OCI-LY3 (cell line): ENCODE measurements at regions not wholly inside any gene's neighbourhood (a gene's known extent, or its start where the extent isn't known, plus 50 kb on each side); places are given as distances from the start of the nearest gene placed in this dataset.

ENCODE experiments used
- H2AFZ ChIP-seq: fragments of 200-600, 300-600 bp; shearing (Covaris generic); 2 replicates; pipeline ENCODE4 v1.6.0; 2014; ENCODE audit warnings: antibody characterized with exemption, low read depth, low read length
- H3K27ac ChIP-seq: fragments of 200-600, 300-600 bp; sonication (generic); 2 replicates; pipeline ENCODE4 v1.5.1; 2014; ENCODE audit warnings: mild to moderate bottlenecking, low read length, moderate library complexity, mixed read lengths
- H3K27me3 ChIP-seq: fragments of 200-600, 300-600 bp; sonication (generic); 2 replicates; pipeline ENCODE4 v1.6.1; 2014; ENCODE audit warnings: low read depth, low read length, mixed read lengths
- H3K36me3 ChIP-seq: fragments of 200-600, 300-600 bp; sonication (generic); replicated peaks from 2 replicates; pipeline ENCODE3; 2014; ENCODE audit warnings: low read depth, low read length, mixed read lengths
- H3K4me1 ChIP-seq: fragments of 300-600, 200-600 bp; sonication (generic); 2 replicates; pipeline ENCODE4 v1.6.1; 2014; ENCODE audit warnings: low read length, mixed read lengths
- H3K4me2 ChIP-seq: fragments of 200-600, 300-600 bp; sonication (generic); 2 replicates; pipeline ENCODE4 v1.6.1; 2014; ENCODE audit warnings: low read length, mixed read lengths
- H3K4me3 ChIP-seq: fragments of 300-600, 200-600 bp; sonication (generic); 2 replicates; pipeline ENCODE4 v1.5.1; 2014; ENCODE audit warnings: antibody characterized with exemption, mild to moderate bottlenecking, low read length, moderate library complexity
- H3K79me2 ChIP-seq: fragments of 300-600, 200-600 bp; shearing (Covaris generic); 2 replicates; pipeline ENCODE4 v1.6.1; 2014; ENCODE audit warnings: mild to moderate bottlenecking, low read length, mixed read lengths
- H3K9ac ChIP-seq: fragments of 300-600, 200-600 bp; shearing (Covaris generic); 2 replicates; pipeline ENCODE4 v1.6.0; 2014; ENCODE audit warnings: mild to moderate bottlenecking, low read length, moderate library complexity
- H3K9me3 ChIP-seq: fragments of 200-600, 300-600 bp; shearing (Covaris generic); 2 replicates; pipeline ENCODE4 v1.6.1; 2014; ENCODE audit warnings: low read length, mixed read lengths; ENCODE audit not compliant: insufficient read depth
- H4K20me1 ChIP-seq: fragments of 200-600, 300-600 bp; sonication (generic); 2 replicates; pipeline ENCODE4 v1.6.1; 2016; ENCODE audit warnings: low read length, mixed read lengths; ENCODE audit not compliant: insufficient read depth
- EZH2phosphoT487 ChIP-seq: fragments of 200-600 bp; shearing (Covaris generic); IDR thresholded peaks from 2 replicates; pipeline ENCODE4 v1.6.1; 2018; ENCODE audit warnings: antibody characterized with exemption, mixed run types, low read depth
- TF ChIP-seq, protein P1 (sequence below): fragments of 200-600, 300-600 bp; sonication (generic); IDR thresholded peaks from 2 replicates; pipeline ENCODE4 v1.5.1; 2014; ENCODE audit warnings: antibody characterized with exemption, low read length, low read depth

- Histone ChIP-seq H3K4me1 (0 out of 2 replicates have a peak, but pooled peaks cover 3% of the 10 kb centered on the region), H3K27ac (no peak overlapping the region), H2AFZ (no peak overlapping the region), H3K79me2 (no peaks in the 10 kb centered on the region), H3K4me3 (no peak overlapping the region), H4K20me1 (no peaks in the 10 kb centered on the region), H3K36me3 (no peaks in the 10 kb centered on the region), H3K9me3 (no peaks in the 10 kb centered on the region), H3K9ac (no peak overlapping the region), H3K4me2 (no peak overlapping the region), H3K27me3 (no peaks in the 10 kb centered on the region; the same call in 1 of the 2 replicates)
- no peak for TF ChIP-seq EZH2phosphoT487
- TF ChIP-seq, protein P1, sequence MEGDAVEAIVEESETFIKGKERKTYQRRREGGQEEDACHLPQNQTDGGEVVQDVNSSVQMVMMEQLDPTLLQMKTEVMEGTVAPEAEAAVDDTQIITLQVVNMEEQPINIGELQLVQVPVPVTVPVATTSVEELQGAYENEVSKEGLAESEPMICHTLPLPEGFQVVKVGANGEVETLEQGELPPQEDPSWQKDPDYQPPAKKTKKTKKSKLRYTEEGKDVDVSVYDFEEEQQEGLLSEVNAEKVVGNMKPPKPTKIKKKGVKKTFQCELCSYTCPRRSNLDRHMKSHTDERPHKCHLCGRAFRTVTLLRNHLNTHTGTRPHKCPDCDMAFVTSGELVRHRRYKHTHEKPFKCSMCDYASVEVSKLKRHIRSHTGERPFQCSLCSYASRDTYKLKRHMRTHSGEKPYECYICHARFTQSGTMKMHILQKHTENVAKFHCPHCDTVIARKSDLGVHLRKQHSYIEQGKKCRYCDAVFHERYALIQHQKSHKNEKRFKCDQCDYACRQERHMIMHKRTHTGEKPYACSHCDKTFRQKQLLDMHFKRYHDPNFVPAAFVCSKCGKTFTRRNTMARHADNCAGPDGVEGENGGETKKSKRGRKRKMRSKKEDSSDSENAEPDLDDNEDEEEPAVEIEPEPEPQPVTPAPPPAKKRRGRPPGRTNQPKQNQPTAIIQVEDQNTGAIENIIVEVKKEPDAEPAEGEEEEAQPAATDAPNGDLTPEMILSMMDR, result no peak
Observed at GRCh38 chr6:85124472-85125354, 325.2 kb upstream of the NT5E start.

- no peak overlapping the region for H3K4me3 ChIP-seq
- H4K20me1 ChIP-seq, result no peaks in the 10 kb centered on the region
- no peak overlapping the region for H3K27ac ChIP-seq
- no peak overlapping the region for H3K4me2 ChIP-seq
- no peaks in the 10 kb centered on the region for H3K9me3 ChIP-seq
- no peak overlapping the region for H2AFZ ChIP-seq
- H3K4me1 ChIP-seq, result no peaks in the 10 kb centered on the region
- no peak overlapping the region for H3K9ac ChIP-seq
- TF ChIP-seq EZH2phosphoT487, result no peak
- H3K27me3 ChIP-seq, result no peaks in the 10 kb centered on the region; the same call in 1 of the 2 replicates
- H3K36me3 ChIP-seq, result no peaks in the 10 kb centered on the region
- H3K79me2 ChIP-seq, result no peaks in the 10 kb centered on the region
Observed at GRCh38 chr6:85121158-85121557, 328.7 kb upstream of the NT5E start.

GRCh38 chr6:85118652-85119235 is 331.1 kb upstream of the NT5E start:
- Histone ChIP-seq H3K4me2 (no peak overlapping the region), H3K4me1 (no peaks in the 10 kb centered on the region), H3K36me3 (no peaks in the 10 kb centered on the region), H4K20me1 (no peaks in the 10 kb centered on the region), H3K79me2 (no peaks in the 10 kb centered on the region), H3K27me3 (no peaks in the 10 kb centered on the region), H3K4me3 (no peak overlapping the region), H3K9ac (no peak overlapping the region), H3K27ac (no peak overlapping the region), H3K9me3 (no peaks in the 10 kb centered on the region), H2AFZ (no peak overlapping the region)
- no peak for TF ChIP-seq EZH2phosphoT487
- TF ChIP-seq, protein P1, result no peak

GRCh38 chr6:85118233-85118632 is 331.6 kb upstream of the NT5E start:
- no peaks in the 10 kb centered on the region for H3K36me3 ChIP-seq

More at GRCh38 chr6:85118233-85118632, 331.6 kb upstream of the NT5E start:
- Histone ChIP-seq H3K4me3 (no peak overlapping the region), H3K4me1 (no peaks in the 10 kb centered on the region), H3K79me2 (no peaks in the 10 kb centered on the region), H3K9me3 (no peaks in the 10 kb centered on the region), H3K4me2 (no peak overlapping the region), H2AFZ (no peak overlapping the region), H3K9ac (no peak overlapping the region), H3K27ac (no peak overlapping the region), H3K27me3 (no peaks in the 10 kb centered on the region), H4K20me1 (no peaks in the 10 kb centered on the region)
- TF ChIP-seq, protein P1, result 0 out of 2 replicates have a peak, but pooled peaks have one; percentile 12
- TF ChIP-seq EZH2phosphoT487, result no peak
